CD4-positive, alpha-beta T cell treated with Interleukin-4 for 4 hours (primary cell): ENCODE measurements at regions not wholly inside any gene's neighbourhood (a gene's known extent, or its start where the extent isn't known, plus 50 kb on each side); places are given as distances from the start of the nearest gene placed in this dataset.
A peak's percentile ranks its signal among the peaks of the same experiment; 100 is the strongest.
"Not testable (repeated sequence)": the region's sequence is repeated elsewhere in the genome, so short reads cannot be mapped to it uniquely, and the experiment has no call there.

Source experiments
- DNase-seq: peaks from one replicate; pipeline ENCODE4 v3.0.0-alpha.2; 2020

- peak; percentile 11 for DNase-seq
These were observed 137.2 kb downstream of the TRIM43 start for GRCh38 chr2:95728878-95729596.

GRCh38 chr2:95729597-95729955, 137.8 kb downstream of the TRIM43 start:
- no peak for DNase-seq

GRCh38 chr2:95730813-95731212, 139.0 kb downstream of the TRIM43 start:
- DNase-seq, result no peak

GRCh38 chr2:95734976-95735890, 143.4 kb downstream of the TRIM43 start:
- DNase-seq, result no peak

GRCh38 chr2:95738301-95738700, 146.5 kb downstream of the TRIM43 start:
- no peak for DNase-seq

- DNase-seq, result not testable (repeated sequence)
These were observed 160.3 kb downstream of the TRIM43 start for GRCh38 chr2:95752126-95752525.

GRCh38 chr2:95753812-95754211, 162.0 kb downstream of the TRIM43 start:
- DNase-seq, result not testable (repeated sequence)

- not testable (repeated sequence) for DNase-seq
These were observed 162.4 kb downstream of the TRIM43 start for GRCh38 chr2:95754213-95754612.

- not testable (repeated sequence) for DNase-seq
These were observed 163.2 kb downstream of the TRIM43 start for GRCh38 chr2:95754819-95755563.

GRCh38 chr2:95755956-95756669, 164.3 kb downstream of the TRIM43 start:
- DNase-seq, result not testable (repeated sequence)

GRCh38 chr2:95757988-95758387, 166.2 kb downstream of the TRIM43 start:
- no peak for DNase-seq

GRCh38 chr2:95759481-95760246, 167.9 kb downstream of the TRIM43 start:
- DNase-seq, result no peak

- DNase-seq, result no peak
These were observed 169.2 kb downstream of the TRIM43 start for GRCh38 chr2:95760806-95761525.

GRCh38 chr2:95761556-95761955, 169.8 kb downstream of the TRIM43 start:
- no peak for DNase-seq

GRCh38 chr2:95762023-95763021, 170.5 kb downstream of the TRIM43 start:
- DNase-seq, result not testable (repeated sequence)

- not testable (repeated sequence) for DNase-seq
These were observed 171.3 kb downstream of the TRIM43 start for GRCh38 chr2:95763074-95763473.

- not testable (repeated sequence) for DNase-seq
These were observed 173.2 kb downstream of the TRIM43 start for GRCh38 chr2:95764966-95765365.

GRCh38 chr2:95765925-95766910, 174.4 kb downstream of the TRIM43 start:
- DNase-seq, result not testable (repeated sequence)
